ENCODE measurements at regions not wholly inside any gene's neighbourhood (a gene's known extent, or its start where the extent isn't known, plus 50 kb on each side); places are given as distances from the start of the nearest gene placed in this dataset.

- TF ChIP-seq ZNF274 (IDR thresholded peaks at IDR 0.05; ENCODE audit: low read depth, low read length) (no peak), YY1 (IDR thresholded peaks at IDR 0.05; ENCODE audit: insufficient read depth, insufficient read length) (no peak)
Measured at GRCh38 chr13:65901723-65902122, 1328.4 kb downstream of the PCDH9 start.
